ENCODE measurements at regions not wholly inside any gene's neighbourhood (a gene's known extent, or its start where the extent isn't known, plus 50 kb on each side); places are given as distances from the start of the nearest gene placed in this dataset.

DNA sequence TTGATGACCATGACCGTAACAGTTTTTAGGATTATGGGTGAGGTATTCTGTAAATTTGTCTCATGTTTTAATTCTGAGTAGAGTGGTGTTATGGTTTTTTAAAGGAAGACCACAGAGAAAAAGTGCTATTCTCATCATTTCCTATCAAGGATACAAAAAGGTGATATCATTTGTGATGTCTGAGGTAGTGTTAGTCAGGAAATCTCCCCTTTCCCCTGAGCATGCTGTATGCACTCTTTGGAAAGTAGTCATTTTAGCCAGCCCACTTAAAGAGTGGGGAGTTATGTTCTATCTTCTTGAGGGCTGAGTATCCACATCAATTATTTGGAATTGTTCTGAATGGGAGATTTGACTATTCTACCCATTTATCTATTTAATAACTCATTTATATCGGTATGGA is 414.2 kb upstream of the SLC14A2 start:
- TF ChIP-seq, protein P1, sequence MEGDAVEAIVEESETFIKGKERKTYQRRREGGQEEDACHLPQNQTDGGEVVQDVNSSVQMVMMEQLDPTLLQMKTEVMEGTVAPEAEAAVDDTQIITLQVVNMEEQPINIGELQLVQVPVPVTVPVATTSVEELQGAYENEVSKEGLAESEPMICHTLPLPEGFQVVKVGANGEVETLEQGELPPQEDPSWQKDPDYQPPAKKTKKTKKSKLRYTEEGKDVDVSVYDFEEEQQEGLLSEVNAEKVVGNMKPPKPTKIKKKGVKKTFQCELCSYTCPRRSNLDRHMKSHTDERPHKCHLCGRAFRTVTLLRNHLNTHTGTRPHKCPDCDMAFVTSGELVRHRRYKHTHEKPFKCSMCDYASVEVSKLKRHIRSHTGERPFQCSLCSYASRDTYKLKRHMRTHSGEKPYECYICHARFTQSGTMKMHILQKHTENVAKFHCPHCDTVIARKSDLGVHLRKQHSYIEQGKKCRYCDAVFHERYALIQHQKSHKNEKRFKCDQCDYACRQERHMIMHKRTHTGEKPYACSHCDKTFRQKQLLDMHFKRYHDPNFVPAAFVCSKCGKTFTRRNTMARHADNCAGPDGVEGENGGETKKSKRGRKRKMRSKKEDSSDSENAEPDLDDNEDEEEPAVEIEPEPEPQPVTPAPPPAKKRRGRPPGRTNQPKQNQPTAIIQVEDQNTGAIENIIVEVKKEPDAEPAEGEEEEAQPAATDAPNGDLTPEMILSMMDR (IDR thresholded peaks at IDR 0.05): no peak
- TF ChIP-seq POLR2A (IDR thresholded peaks at IDR 0.05): no peak
